GM23338 (cell line): ENCODE measurements at regions not wholly inside any gene's neighbourhood (a gene's known extent, or its start where the extent isn't known, plus 50 kb on each side); places are given as distances from the start of the nearest gene placed in this dataset.

ENCODE experiments used
- ATAC-seq: fragments of 200-7000 bp; cut with Tn5 transposase; 3 replicates; pipeline ENCODE4 v1.9.1; 2020
- DNase-seq: peaks from one replicate; pipeline ENCODE4 v3.0.0-alpha.2; 2015; ENCODE audit warnings: low spot score
- H2AFZ ChIP-seq: fragments of 200-600 bp; sonication (generic); 2 replicates; pipeline ENCODE4 v1.8.0; 2016; ENCODE audit warnings: antibody characterized with exemption, mild to moderate bottlenecking, moderate library complexity
- H3F3A ChIP-seq: fragments of 200-600 bp; sonication (generic); replicated peaks from 2 replicates; pipeline ENCODE4 v1.8.0; 2017; ENCODE audit warnings: antibody characterized with exemption, mixed run types, low read depth
- H3K27ac ChIP-seq: fragments of 200-600 bp; sonication (generic); 2 replicates; pipeline ENCODE4 v1.6.1; 2016; ENCODE audit warnings: low read depth
- H3K27me3 ChIP-seq: fragments of 200-600 bp; sonication (generic); 2 replicates; pipeline ENCODE4 v1.8.0; 2016; ENCODE audit warnings: mild to moderate bottlenecking, mixed run types, moderate library complexity; ENCODE audit not compliant: insufficient read depth
- H3K36me3 ChIP-seq: fragments of 200-600 bp; sonication (generic); 2 replicates; pipeline ENCODE4 v1.8.0; 2016; ENCODE audit warnings: mild to moderate bottlenecking; ENCODE audit not compliant: insufficient read depth
- H3K4me1 ChIP-seq: fragments of 200-600 bp; sonication (generic); 2 replicates; pipeline ENCODE4 v1.8.0; 2016; ENCODE audit warnings: mild to moderate bottlenecking, moderate library complexity; ENCODE audit not compliant: insufficient read depth
- H3K4me2 ChIP-seq: fragments of 200-600 bp; sonication (generic); 2 replicates; pipeline ENCODE4 v1.7.1; 2017; ENCODE audit warnings: mixed run types
- H3K4me3 ChIP-seq: fragments of 200-600 bp; sonication (generic); 2 replicates; pipeline ENCODE4 v1.6.1; 2016; ENCODE audit warnings: mixed run types
- H3K79me2 ChIP-seq: fragments of 200-600 bp; sonication (generic); replicated peaks from 2 replicates; pipeline ENCODE4 v1.8.0; 2017; ENCODE audit warnings: mild to moderate bottlenecking; ENCODE audit not compliant: insufficient read depth
- H3K9me2 ChIP-seq: fragments of 200-600 bp; sonication (generic); 2 replicates; pipeline ENCODE4 v1.8.0; 2017; ENCODE audit not compliant: insufficient read depth
- H4K20me1 ChIP-seq: fragments of 200-600 bp; sonication (generic); replicated peaks from 2 replicates; pipeline ENCODE4 v1.8.0; 2017; ENCODE audit warnings: mild to moderate bottlenecking; ENCODE audit not compliant: insufficient read depth
- H3K27ac Mint-ChIP-seq: 2 replicates; pipeline ENCODE4 v1.8.0; 2020; ENCODE audit warnings: inconsistent platforms, mild to moderate bottlenecking, moderate library complexity, mixed read lengths
- H3K27me3 Mint-ChIP-seq: 3 replicates; pipeline ENCODE4 v1.8.0; 2022; ENCODE audit warnings: low read depth, mild to moderate bottlenecking, moderate library complexity, mixed read lengths, inconsistent platforms; ENCODE audit not compliant: insufficient read depth, poor library complexity
- H3K36me3 Mint-ChIP-seq: 3 replicates; pipeline ENCODE4 v1.8.0; 2021; ENCODE audit warnings: low read depth, mild to moderate bottlenecking, inconsistent platforms, moderate library complexity, mixed read lengths
- H3K4me1 Mint-ChIP-seq: 3 replicates; pipeline ENCODE4 v1.8.0; 2020; ENCODE audit warnings: mild to moderate bottlenecking, inconsistent platforms, mixed read lengths
- H3K4me3 Mint-ChIP-seq: 3 replicates; pipeline ENCODE4 v1.8.0; 2021; ENCODE audit warnings: moderate library complexity, mild to moderate bottlenecking, inconsistent platforms, mixed read lengths
- H3K9me3 Mint-ChIP-seq: 3 replicates; pipeline ENCODE4 v1.8.0; 2020; ENCODE audit warnings: moderate library complexity, mild to moderate bottlenecking, inconsistent platforms, mixed read lengths
- CREB1 ChIP-seq: fragments of 250-450 bp; sonication (Bioruptor Pico); IDR thresholded peaks from 2 replicates; pipeline ENCODE4 v1.5.0; 2020; ENCODE audit warnings: low read depth, mild to moderate bottlenecking, moderate library complexity
- CTCF ChIP-seq, 2 experiments: fragments of 200-600 bp in 1 of 2; sonication (generic) in 1 of 2; conservative IDR thresholded peaks; 2 replicates each; pipeline versions ENCODE4 v1.5.1 to v1.6.1; 2016 to 2017; ENCODE audit warnings: antibody characterized with exemption in 2 of 2, low read depth in 2 of 2, mild to moderate bottlenecking in 2 of 2, moderate library complexity in 1 of 2
- ETS1 ChIP-seq: IDR thresholded peaks from 2 replicates; pipeline ENCODE4 v1.6.1; 2016; ENCODE audit warnings: antibody characterized with exemption
- EZH2 ChIP-seq: fragments of 200-600 bp; sonication (generic); IDR thresholded peaks from one replicate; pipeline ENCODE4 v1.8.0; 2017; ENCODE audit warnings: antibody characterized with exemption, mild to moderate bottlenecking, low read depth; ENCODE audit not compliant: unreplicated experiment
- EZH2phosphoT487 ChIP-seq: fragments of 200-600 bp; sonication (generic); IDR thresholded peaks from one replicate; pipeline ENCODE4 v1.8.1; 2018; ENCODE audit warnings: antibody characterized with exemption; ENCODE audit not compliant: unreplicated experiment
- JUNB ChIP-seq: IDR thresholded peaks from one replicate; pipeline ENCODE4 v1.6.1; 2016; ENCODE audit warnings: antibody characterized with exemption; ENCODE audit not compliant: unreplicated experiment
- NANOG ChIP-seq: IDR thresholded peaks from 2 replicates; pipeline ENCODE4 v1.6.1; 2016; ENCODE audit warnings: antibody characterized with exemption, borderline replicate concordance
- POLR2AphosphoS5 ChIP-seq: IDR thresholded peaks from 2 replicates; pipeline ENCODE4 v1.6.1; 2016; ENCODE audit warnings: antibody characterized with exemption, low read depth
- REST ChIP-seq: IDR thresholded peaks from one replicate; pipeline ENCODE4 v1.6.1; 2018; ENCODE audit warnings: antibody characterized with exemption; ENCODE audit not compliant: unreplicated experiment
- STAT1 ChIP-seq: IDR thresholded peaks from one replicate; pipeline ENCODE4 v1.6.1; 2016; ENCODE audit warnings: antibody characterized with exemption; ENCODE audit not compliant: unreplicated experiment
- ZNF114 ChIP-seq: fragments of 250-450 bp; sonication (Bioruptor Pico); IDR thresholded peaks from 2 replicates; pipeline ENCODE4 v1.5.0; 2020; ENCODE audit warnings: mild to moderate bottlenecking, moderate library complexity
- ZNF331 ChIP-seq: fragments of 250-450 bp; sonication (Bioruptor Pico); IDR thresholded peaks from 2 replicates; pipeline ENCODE4 v1.5.0; 2020; ENCODE audit warnings: low read depth, mild to moderate bottlenecking, moderate library complexity
- ZNF462 ChIP-seq: fragments of 250-450 bp; sonication (Bioruptor Pico); IDR thresholded peaks from 2 replicates; pipeline ENCODE4 v1.5.0; 2020; ENCODE audit warnings: mild to moderate bottlenecking, moderate library complexity

GRCh38 chr12:60042835-60043234 lies 447.0 kb downstream of the SLC16A7 start:
- DNase-seq: no peak
- Mint-ChIP-seq H3K4me1 (peaks cover 2% of the 10 kb centered on the region; the same call in 1 of the 3 replicates), H3K27me3 (no peaks in the 10 kb centered on the region)

More at GRCh38 chr12:60042835-60043234, 447.0 kb downstream of the SLC16A7 start:
- Histone ChIP-seq H3K4me1 (peaks cover 8% of the 10 kb centered on the region; the same call in 1 of the 2 replicates), H3K27me3 (no peaks in the 10 kb centered on the region), H2AFZ (no peak overlapping the region), H3K27ac (no peak overlapping the region), H3F3A (no peaks in the 10 kb centered on the region), H3K9me2 (no peaks in the 10 kb centered on the region), H3K36me3 (no peaks in the 10 kb centered on the region), H3K4me3 (no peak overlapping the region), H4K20me1 (no peaks in the 10 kb centered on the region), H3K79me2 (no peaks in the 10 kb centered on the region), H3K4me2 (no peak overlapping the region)
- no peak for ATAC-seq
- Mint-ChIP-seq H3K27ac (no peak overlapping the region), H3K4me3 (no peak overlapping the region), H3K9me3 (no peaks in the 10 kb centered on the region), H3K36me3 (no peaks in the 10 kb centered on the region)
- TF ChIP-seq STAT1 (no peak), CREB1 (no peak), REST (no peak), ZNF462 (no peak), EZH2phosphoT487 (no peak), JUNB (no peak), ZNF331 (CRISPR knock-in tag) (no peak), ETS1 (no peak), CTCF (conservative IDR thresholded peaks at IDR 0.05; ENCODE audit: low read depth in 2 of 2) (no peak), EZH2 (no peak), ZNF114 (CRISPR knock-in tag) (no peak), NANOG (no peak), POLR2AphosphoS5 (no peak)
